ENCODE measurements at regions not wholly inside any gene's neighbourhood (a gene's known extent, or its start where the extent isn't known, plus 50 kb on each side); places are given as distances from the start of the nearest gene placed in this dataset.

GRCh38 chr4:53805291-53805690, 214.0 kb upstream of the LNX1 start:
- DNase-seq, result no peak

GRCh38 chr4:53804719-53805118, 213.4 kb upstream of the LNX1 start:
- DNase-seq, result peak; percentile 37

GRCh38 chr4:53802500-53802899, 211.2 kb upstream of the LNX1 start:
- DNase-seq, result no peak

GRCh38 chr4:53801373-53801772, 210.1 kb upstream of the LNX1 start:
- DNase-seq, result no peak

GRCh38 chr4:53800741-53801140, 209.5 kb upstream of the LNX1 start:
- DNase-seq, result no peak

GRCh38 chr4:53793096-53793495, 201.8 kb upstream of the LNX1 start:
- no peak for DNase-seq

GRCh38 chr4:53790286-53790685, 199.0 kb upstream of the LNX1 start:
- DNase-seq, result no peak

- no peak for DNase-seq
Observed at GRCh38 chr4:53788621-53789020, 197.3 kb upstream of the LNX1 start.

- DNase-seq, result no peak
Observed at GRCh38 chr4:53788011-53788410, 196.7 kb upstream of the LNX1 start.

GRCh38 chr4:53786632-53787031, 195.3 kb upstream of the LNX1 start:
- DNase-seq, result no peak

GRCh38 chr4:53785996-53786395, 194.7 kb upstream of the LNX1 start:
- no peak for DNase-seq

GRCh38 chr4:53784112-53784511, 192.8 kb upstream of the LNX1 start:
- DNase-seq, result no peak

GRCh38 chr4:53783208-53783859, 192.0 kb upstream of the LNX1 start:
- no peak for DNase-seq

GRCh38 chr4:53782458-53782845, 191.2 kb upstream of the LNX1 start:
- DNase-seq, result peak; percentile 74

GRCh38 chr4:53781629-53782457, 190.6 kb upstream of the LNX1 start:
- DNase-seq, result no peak

- no peak for DNase-seq
Observed at GRCh38 chr4:53780736-53781400, 189.6 kb upstream of the LNX1 start.

GRCh38 chr4:53779025-53779424, 187.7 kb upstream of the LNX1 start:
- no peak for DNase-seq

- no peak for DNase-seq
Observed at GRCh38 chr4:53778155-53778554, 186.9 kb upstream of the LNX1 start.

GRCh38 chr4:53777244-53777984, 186.1 kb upstream of the LNX1 start:
- peak; percentile 47 for DNase-seq

GRCh38 chr4:53776141-53776540, 184.9 kb upstream of the LNX1 start:
- DNase-seq, result no peak

- no peak for DNase-seq
Observed at GRCh38 chr4:53775381-53775780, 184.1 kb upstream of the LNX1 start.

GRCh38 chr4:53771326-53771725, 180.0 kb upstream of the LNX1 start:
- DNase-seq, result no peak

GRCh38 chr4:53767482-53767881, 176.2 kb upstream of the LNX1 start:
- DNase-seq, result no peak

Measured in MV-4-11 (cell line).